HG03558 (cell line): ENCODE measurements at regions not wholly inside any gene's neighbourhood (a gene's known extent, or its start where the extent isn't known, plus 50 kb on each side); places are given as distances from the start of the nearest gene placed in this dataset.
A peak's percentile ranks its signal among the peaks of the same experiment; 100 is the strongest.
"Not testable (repeated sequence)": the region's sequence is repeated elsewhere in the genome, so short reads cannot be mapped to it uniquely, and the experiment has no call there.

ENCODE experiments used
- ATAC-seq: cut with Tn5 transposase; IDR thresholded peaks from one replicate; pipeline ENCODE4 v1.9.1; 2021; ENCODE audit warnings: moderate number of reproducible peaks; ENCODE audit not compliant: unreplicated experiment; ENCODE audit errors: extremely low read depth

DNA sequence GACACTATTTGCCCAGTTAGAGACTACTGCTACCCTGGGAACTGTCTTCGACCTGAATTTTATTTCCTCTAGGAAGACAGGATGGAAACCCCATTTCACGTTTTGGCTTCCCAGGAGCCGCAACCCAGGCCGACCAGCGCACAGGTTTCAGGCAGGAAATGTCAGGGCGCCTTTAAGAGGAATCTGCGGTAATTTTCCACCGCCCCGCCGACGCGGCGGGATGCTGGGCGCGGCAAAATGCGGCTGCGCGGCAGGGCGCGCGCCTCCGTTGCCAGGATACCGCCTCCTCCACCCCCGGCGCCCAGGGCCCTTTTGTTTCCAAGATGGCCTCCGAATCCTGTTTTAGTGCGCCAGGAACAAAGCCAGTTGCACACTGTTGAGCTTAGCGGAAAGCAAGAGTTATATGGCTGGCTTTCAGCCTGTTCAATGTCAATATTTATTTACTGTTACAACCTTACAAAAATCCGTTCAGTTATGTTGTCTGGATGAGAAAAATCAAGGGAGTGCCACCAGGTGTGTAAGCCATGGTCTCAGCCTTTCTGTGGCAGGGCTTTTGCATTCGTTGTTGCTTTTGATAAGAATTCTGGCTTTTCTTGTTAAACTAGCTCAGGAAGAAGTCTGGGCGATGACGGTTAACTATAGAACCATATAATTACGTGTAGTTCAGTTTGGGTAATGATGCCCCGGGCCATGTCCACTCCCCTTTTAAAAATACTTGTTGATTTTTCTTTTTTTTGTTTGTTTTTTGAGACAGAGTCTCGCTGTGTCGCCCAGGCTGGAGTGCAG is 79.7 kb upstream of the CHD2 start:
- ATAC-seq: peak; percentile 68

DNA sequence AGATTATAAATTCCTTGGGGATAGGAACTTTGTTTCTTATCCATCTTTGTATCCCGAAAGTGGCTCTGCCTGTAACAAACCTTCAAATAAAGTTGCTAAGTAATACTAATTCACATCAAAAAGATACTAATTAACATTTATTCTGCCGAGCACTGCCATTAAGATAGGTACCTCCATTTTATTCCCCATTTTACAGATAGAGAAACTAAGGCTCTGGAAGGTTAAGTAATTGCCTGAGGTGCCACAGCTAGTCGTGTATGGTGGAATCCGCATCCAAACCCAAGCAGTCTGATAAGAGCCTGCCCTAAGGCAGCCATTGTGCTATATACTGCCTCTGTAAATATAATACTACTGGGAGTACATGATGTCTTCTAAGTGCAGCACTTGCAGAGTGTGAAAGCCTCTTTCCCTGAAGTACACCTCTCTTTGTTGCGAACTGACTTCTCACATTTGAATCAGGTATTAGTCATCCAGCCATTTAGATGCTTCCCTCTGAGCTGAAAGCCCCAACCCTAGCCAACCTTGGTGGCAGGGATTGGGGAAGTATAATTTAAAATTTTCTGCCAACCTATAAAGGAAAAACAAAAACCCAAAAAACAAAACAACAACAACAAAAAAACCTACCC is 78.5 kb upstream of the CHD2 start:
- no peak for ATAC-seq

DNA sequence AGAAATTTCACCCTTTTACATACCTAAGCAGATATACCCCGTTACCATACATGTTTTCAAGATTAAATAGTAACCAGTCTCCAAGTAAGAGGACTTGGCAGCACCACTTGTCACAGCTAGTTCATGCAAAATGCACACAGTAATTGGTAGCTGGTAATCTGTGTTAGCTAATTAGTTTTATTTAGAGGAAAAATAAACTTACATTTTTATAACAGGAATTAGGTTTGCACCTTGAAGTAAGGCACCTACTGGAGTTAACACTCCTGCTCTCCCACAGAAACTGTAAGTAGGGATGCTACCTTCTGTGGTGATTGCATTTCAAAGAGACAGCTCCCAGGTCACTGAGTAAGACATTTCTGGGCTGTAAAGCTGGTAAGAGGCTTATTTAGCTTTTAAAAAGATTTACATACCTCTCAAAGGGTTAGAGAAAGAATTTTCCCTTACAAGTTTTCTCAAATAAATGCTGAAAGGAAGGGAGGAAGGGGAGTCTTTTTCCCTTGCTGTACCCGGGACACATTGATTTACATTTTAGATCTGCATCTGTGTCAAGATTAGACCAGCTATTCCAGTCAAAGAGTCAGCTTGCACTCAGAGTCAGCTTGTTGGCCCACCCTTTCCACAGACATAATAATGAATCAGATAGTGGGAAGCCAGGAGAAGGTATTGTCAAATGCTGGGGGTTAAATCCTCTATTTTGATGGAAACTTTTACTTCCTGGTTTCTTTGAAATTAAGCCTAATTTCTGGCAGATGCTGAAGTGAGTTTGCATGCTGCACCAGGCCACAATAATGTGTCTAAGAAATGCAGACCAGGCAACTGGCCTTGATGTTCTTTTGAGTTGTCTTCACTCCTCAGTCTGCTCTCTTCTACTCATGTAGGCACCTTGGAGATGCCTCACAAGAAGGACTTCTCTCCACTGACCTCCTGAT is 77.6 kb upstream of the CHD2 start:
- no peak for ATAC-seq

DNA sequence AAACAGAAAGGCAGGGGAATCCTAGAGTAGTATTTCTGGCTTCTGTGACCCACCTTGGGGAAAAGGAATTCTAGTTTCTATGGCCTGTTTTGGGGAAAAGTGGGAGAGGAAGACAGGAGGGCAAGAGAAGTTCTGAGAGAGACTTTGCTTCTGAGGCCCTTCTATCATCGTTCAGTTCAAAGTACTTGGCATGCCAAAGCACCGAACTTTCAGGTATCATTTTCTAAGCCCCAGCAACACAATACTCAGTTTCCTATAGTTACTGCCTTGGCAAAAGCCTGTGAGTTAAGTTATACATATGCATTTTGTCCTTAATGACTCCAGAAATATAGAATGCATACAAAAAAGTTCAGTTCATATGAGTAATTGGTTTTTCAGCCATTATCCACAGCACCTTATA is 74.1 kb upstream of the CHD2 start:
- no peak for ATAC-seq

DNA sequence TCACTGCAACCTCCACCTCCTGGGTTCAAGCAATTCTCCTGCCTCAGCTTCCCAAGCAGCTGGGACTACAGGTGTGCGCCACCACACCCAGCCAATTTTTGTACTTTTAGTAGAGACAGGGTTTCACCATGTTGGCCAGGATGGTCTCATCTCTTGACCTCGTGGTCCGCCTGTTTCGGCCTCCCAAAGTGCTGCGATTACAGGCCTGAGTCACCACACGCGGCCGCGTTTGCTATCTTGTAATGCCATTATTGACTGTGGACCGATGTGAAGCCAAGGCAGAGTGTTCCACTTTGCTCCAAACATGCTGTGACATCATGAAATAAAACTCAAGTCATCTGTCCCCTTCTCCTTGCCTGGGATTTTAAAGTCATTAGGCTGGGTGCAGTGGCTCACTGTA is 72.1 kb upstream of the CHD2 start:
- not testable (repeated sequence) for ATAC-seq

DNA sequence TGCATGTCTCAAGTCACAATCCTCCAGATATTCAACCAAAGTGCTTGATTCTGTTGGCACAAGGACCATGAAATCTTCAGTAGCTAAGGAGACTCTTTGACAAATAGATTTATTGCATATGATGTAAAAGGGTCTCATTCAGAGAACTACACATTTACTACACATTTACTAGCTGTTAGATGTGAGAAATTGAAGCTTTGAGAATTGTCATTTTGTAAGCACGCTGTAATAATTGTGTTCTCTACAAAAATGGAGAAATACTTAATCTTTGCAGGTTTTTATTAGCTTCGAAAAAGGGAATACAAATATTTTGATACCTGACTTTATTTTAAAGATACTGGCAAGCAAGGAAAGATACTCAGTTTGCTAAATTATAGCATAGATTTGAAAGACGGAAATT is 70.2 kb upstream of the CHD2 start:
- no peak for ATAC-seq

- ATAC-seq: no peak
Observed at GRCh38 chr15:92831336-92831654, 68.8 kb upstream of the CHD2 start.

DNA sequence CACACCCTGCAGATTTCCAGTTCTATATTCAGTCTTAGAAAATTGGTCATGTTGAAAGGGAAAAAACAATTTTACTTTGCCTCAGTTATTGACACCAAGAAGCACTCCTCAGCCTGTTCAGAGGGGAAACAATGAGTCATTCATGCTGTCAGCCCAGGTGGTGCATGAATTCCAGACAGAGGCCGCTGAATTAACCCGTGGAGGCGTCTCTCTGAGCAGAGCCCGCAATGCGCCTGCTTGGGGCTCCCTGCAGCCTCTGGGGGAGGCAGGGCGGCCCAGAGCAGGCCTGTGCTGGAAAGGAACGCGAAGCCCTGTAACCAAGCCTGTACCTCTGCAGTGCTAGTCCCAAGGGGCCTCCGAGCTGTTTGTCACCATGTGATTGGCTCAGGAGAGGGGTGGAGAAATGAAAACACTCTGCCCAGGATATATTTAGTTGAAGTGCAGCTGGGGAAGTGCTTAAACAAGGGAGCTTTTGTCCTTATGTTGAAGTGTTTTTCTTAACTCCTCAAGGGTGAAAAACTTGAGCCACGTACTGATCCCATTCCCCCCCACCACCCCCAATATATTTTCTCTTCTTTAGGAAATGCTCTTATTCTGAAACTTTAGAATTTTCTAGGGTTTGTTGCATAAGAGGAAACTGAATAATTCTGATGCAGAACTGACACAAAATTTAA is 68.3 kb upstream of the CHD2 start:
- peak; percentile 95 for ATAC-seq

GRCh38 chr15:92833106-92833433 is 67.1 kb upstream of the CHD2 start:
- ATAC-seq: no peak

GRCh38 chr15:92833493-92834271 is 66.4 kb upstream of the CHD2 start:
- ATAC-seq: no peak

DNA sequence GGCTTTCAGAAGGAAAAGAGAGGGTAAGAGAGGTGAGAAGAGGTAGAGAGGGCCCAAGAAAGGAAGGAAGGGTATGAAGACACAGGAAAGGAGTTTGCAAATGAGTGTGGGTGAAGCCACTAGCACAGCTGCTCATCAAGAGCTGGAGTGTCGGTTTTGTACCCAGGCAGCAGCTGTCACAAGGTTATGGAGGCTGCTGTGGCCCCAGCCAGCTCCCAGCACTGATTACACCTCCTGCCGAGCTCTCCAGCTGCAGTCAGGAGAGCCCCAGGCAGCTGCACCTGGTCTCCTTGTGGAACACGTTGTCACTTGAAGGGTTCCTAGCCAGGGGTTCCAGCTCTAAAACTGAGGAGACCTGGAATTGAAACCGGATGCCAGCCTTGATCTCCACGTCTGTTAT is 60.4 kb upstream of the CHD2 start:
- peak; percentile 84 for ATAC-seq

GRCh38 chr15:92840149-92840548 is 60.0 kb upstream of the CHD2 start:
- ATAC-seq: no peak

DNA sequence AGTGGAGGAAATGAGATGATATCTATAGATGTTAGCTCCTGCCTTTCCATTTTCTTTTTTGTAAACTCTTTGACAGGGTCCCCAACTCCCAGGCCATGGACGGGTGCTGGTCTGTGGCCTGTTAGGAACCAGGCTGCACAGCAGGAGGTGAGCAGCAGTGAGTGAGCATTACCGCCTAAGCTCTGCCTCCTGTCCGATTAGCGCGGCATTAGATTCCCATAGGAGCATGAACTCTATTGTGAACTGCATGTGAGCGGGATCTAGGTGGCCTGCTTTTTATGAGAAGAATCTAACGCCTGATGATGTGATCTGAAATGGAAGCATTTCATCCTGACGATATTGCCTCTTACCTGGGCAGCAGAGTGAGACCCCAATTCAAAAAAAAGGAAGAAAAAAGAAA is 56.8 kb upstream of the CHD2 start:
- ATAC-seq: no peak

DNA sequence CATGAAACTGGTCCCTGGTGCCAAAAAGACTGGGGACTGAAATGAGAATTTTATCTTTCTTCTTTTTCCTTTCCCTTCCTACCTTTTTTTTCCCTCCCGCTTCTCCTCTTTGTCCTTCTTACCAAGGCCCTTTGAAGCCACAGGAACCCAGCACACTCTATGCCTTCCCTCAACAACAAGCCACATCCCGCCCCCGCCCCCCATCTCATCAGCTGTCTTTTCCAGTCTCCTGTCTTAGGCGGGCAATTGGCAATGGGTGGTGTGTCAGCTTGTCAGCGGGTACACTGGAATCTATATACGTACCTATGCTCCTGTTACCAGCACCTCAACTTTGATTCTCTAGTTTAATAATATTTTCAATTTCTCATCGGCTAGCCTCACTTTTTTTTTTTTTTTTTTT is 56.3 kb upstream of the CHD2 start:
- ATAC-seq: no peak

GRCh38 chr15:92845126-92845508 is 55.0 kb upstream of the CHD2 start:
- ATAC-seq: peak; percentile 50

DNA sequence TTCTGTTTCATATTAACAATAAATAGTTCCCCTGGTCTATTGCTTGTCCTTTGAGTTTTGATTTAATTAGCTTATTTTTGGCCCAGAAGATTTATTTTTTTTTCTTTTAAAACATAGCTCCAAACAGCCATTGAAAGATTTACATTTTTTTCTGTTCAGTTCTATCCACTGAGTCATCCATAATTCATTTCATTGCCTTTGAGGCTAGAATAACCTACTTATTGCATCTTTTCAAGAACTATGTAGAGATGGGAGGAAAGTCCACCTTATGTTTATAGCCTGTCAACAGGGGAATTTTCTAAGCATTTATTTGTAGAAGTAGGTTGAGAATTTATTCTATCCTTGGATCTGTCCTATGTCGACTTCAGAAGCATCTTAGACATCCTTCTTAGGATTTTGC is 53.4 kb upstream of the CHD2 start:
- ATAC-seq: no peak

GRCh38 chr15:92847841-92848240 is 52.3 kb upstream of the CHD2 start:
- ATAC-seq: no peak

- no peak for ATAC-seq
Observed at GRCh38 chr15:92848464-92848851, 51.7 kb upstream of the CHD2 start.

DNA sequence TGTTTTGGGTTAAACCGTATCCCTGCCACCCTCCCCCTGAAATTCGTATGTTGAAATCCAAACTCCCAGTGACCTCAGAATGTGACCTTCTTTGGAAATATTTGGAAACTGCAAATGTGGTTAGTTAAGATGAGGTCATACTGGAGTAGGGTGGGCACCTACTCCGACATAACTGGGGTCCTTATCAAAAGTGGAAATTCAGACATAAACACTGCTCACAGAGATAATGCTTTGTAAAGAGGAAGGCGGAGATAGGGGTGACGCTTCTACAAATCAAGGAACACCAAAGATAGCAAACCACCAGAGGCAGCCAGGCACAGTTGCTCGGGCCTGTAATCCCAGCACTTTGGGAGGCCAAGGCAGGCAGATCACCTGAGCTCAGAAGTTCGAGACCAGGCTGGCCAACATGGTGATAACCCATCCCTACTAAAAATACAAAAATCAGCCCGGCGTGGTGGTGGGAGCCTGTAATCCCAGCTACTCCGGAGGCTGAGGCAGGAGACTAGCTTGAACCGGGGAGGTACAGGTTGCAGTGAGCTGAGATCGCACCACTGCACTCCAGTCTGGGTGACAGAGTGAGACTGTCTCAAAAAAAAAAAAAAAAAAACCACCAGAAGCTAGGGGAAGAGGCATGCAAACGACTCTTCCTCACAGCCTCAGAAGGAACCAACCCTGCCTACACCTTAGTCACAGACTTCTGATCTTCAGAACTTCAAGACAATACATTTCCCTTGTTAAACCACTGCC is 51.1 kb upstream of the CHD2 start:
- ATAC-seq: no peak
